Fibroblast of gingiva (primary cell): ENCODE measurements at regions not wholly inside any gene's neighbourhood (a gene's known extent, or its start where the extent isn't known, plus 50 kb on each side); places are given as distances from the start of the nearest gene placed in this dataset.

Source experiments
- DNase-seq: peaks from one replicate; pipeline ENCODE4 v3.0.0-alpha.2; 2011; ENCODE audit warnings: low read depth

GRCh38 chr20:16946097-16946496 is 197.9 kb downstream of the OTOR start:
- DNase-seq = no peak

- no peak for DNase-seq
These were observed 199.3 kb downstream of the OTOR start for GRCh38 chr20:16947479-16947878.

- DNase-seq = no peak
These were observed 203.7 kb downstream of the OTOR start for GRCh38 chr20:16951876-16952275.

- no peak for DNase-seq
These were observed 204.8 kb downstream of the OTOR start for GRCh38 chr20:16952965-16953364.

- DNase-seq = no peak
These were observed 205.7 kb downstream of the OTOR start for GRCh38 chr20:16953858-16954257.

- DNase-seq = no peak
These were observed 207.3 kb downstream of the OTOR start for GRCh38 chr20:16955462-16955861.

GRCh38 chr20:16955971-16956370 is 207.8 kb downstream of the OTOR start:
- no peak for DNase-seq

DNA sequence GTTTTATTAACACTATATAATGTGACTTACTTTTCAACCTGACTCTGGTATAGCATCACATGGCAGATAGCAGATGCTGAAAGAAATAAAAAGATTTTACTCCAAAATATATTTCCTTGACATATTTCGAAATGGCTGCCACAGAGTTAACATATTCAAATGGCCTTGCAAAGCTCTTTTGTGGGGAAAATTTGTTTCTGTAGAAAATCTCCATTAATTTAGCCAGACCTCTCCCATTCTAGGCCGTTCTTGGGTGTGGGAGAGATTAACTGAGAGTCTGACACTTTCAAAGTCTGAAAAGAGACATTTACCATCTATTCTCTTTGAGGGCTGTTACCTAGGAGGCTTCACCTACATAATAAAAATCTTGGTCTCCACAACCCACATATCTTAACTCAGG is 217.2 kb downstream of the OTOR start:
- DNase-seq = no peak

DNA sequence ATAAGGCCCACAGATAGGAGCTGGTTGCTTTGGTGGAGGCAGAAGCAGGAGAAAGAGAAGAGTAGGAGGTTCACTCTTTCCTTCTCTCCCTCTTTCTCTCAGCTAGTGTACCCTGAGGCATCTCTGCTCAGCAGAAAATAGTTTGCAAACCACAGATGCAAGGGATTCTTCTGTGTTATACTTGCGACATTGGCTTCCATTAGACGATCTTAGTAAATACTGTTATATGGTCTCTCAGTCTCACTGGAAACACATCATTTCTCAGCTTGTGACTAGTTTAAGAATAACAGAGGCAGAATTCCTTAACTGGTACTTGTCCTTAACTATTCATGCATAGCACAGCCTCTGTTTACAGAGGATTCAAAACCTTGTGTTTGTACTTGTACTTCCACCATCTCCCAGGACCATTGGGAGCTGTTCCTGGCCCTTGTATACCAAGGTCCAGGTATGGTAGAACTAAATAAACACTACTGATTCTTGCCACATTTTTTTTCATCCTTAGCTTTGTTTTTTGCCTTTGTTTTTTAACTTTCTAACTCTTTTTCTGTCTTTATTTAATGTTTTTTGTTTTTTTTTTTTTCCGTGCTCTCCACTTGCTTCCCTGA is 218.2 kb downstream of the OTOR start:
- no peak for DNase-seq

DNA sequence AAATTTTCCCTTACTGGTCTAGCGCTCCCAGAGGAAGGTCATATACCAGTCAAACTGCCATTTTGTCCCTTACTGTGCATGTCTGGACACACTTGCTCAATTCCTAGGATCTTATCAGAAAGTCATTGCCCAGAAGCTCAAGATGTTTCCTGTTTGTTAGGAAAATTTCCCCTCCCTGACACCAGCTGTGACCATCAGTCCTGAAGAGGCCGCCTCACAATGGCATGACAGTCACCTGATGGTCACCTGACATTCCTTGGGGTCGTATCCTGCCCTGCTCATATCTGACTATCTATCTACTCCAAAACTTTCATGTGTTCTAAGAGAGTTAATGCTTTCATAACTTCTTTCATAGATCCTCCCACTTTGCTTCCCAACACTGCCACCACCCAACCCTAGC is 219.9 kb downstream of the OTOR start:
- no peak for DNase-seq

DNA sequence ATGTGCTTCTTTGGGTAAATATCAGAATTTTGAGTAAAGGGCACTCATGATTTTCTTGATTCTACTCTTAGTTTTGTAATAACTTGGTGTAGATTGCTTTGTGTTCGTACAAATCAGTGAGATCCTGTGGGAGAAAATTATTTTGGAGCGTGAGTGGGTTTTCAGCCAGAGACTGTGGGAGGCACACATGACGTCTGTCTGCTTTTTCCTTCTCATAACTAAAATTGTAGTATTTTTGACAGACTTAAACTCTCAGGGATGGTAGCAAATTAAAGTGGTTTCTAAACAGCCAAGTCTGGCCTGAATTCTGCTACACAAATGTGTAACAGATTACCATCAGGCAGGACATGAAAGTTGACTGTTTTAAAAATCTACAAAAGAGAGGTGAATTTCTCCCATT is 222.6 kb downstream of the OTOR start:
- DNase-seq = no peak

- DNase-seq = no peak
These were observed 226.1 kb downstream of the OTOR start for GRCh38 chr20:16974080-16974854.

- DNase-seq = no peak
These were observed 226.7 kb downstream of the OTOR start for GRCh38 chr20:16974855-16975162.

DNA sequence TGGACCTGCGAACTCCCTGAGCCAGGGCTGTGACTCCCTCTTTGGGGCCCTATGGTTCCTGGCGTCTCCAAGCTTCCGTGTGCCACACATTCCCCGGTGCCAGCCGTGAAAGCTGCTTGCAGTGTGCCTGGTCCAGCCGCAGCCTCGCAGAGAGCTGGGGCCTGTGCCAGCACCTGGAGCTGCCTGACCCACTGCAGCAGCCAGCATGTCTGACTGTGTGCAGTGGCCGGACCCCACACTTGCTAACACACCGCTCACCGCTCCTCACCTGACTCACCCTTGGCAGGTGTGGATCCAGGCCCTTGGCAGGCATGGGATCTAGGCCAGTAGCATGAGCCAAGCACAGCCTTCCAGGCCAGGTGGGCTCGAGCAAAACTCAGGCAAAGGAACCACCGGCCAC is 227.5 kb downstream of the OTOR start:
- no peak for DNase-seq

DNA sequence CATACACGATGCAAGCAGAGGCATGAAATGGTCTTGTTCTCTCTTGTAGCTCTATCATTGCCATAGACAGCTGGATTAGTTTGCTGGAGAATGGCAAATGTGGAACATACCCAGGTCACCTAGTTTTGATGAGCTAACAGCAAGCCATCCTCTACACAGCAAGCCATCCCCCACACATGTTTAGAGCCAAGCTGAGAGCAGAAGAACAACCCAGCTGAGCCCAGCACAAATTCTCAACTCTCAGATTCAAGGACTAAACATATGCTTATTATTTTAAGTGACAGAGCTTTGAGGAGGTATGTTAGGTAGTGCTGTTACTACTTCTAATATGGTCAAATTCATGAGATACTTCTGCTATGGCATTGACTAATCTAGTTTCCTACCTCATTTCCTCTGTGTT is 230.3 kb downstream of the OTOR start:
- no peak for DNase-seq

- no peak for DNase-seq
These were observed 234.1 kb downstream of the OTOR start for GRCh38 chr20:16982091-16982726.

DNA sequence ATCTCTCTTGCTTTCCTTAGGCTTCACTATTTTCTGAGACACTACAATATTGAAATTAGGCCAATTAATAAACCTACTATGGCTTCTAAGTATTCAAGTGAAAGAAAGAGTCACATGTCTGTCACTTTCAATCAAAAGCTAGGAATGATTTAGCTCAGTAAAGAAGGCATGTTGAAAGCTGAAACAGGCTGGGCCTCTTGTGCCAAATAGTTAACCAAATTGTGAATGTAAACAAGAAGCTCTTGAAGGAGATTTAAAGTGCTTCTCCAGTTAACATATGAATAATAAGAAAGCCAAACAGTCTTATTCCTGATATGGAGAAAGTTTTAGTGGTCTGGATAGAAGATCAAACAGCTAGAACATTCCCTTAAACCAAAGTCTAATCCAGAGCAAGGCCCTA is 236.3 kb downstream of the OTOR start:
- no peak for DNase-seq

- no peak for DNase-seq
These were observed 223.5 kb upstream of the PCSK2 start for GRCh38 chr20:17003170-17003870.

- no peak for DNase-seq
These were observed 216.7 kb upstream of the PCSK2 start for GRCh38 chr20:17010181-17010580.

DNA sequence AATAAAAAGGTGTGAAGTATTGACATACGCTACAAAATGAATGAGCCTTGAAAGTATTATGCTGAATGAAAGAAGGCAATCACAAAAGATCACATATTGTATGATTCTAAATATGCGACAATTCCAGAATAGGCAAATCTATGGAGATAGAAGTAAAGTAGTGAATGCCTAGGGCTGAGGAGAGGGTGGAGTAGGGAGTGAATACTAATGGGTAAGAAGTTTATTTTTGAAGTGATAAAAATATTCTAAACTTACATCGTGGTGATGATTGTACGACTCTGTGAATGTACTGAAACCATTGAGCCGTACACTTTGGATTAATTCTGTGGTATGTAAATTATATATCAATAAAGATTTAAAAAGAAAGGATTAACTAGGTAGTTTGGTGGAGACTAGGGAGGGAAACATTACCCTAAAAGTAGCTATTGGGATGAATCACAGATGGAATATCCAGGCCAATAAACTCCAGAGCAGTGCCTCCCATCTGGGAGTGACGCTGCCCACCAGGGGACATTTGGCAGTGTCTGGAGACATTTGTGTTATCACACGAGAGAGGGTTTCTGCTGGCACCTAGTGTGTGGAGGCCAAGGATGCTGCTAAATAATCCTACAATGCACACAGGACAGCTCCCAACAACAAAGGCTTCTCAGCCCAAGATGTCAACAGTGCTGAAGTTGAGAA is 214.2 kb upstream of the PCSK2 start:
- no peak for DNase-seq

DNA sequence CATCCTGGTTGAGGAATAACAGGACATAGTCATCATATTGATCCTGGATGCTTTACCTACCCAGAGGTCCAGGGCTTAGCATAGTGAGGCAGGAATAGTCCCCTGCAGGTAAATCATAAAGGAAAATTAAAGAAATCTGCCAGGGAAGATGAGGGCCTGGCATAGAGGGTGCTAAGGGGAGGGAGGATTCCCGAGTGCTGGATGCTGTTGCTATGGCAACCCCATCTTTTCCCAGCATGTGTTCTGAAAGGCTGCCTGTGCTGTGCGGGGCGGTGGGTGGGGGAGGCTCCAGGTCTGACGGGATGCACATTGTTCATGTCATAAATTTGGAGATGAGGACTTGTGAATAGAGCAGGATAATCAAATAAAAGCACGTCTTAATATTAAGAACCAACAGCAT is 212.6 kb upstream of the PCSK2 start:
- DNase-seq = no peak

DNA sequence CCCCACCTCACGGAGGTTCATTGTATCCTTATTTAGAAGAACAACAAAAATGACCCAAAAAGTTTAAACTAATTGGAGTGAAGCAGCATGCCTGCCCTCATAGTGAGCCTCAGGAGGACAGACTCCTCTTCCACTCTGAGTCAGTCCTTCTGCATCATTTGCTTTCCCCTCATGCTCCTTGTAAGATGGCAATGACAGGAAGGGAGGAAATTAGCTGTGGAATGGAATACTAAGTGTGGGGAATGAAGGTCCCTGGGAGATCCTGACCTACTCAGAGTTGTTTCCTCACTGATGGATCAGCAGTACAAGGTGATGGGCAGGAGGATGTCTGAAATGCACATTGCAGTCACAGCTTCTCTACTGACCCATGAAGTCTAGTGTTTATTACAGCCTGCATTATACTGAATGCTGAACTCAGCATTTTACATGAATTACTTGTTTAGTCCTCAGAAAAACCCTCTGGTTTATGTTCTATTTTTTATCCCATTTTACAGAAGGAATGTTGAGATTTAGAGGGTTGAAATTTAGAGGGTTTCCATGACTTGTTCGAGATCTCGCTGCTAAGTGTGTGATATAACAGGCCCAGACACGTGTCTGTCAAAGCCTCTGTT is 212.0 kb upstream of the PCSK2 start:
- DNase-seq = no peak
